OCI-LY7 (cell line): ENCODE measurements at regions not wholly inside any gene's neighbourhood (a gene's known extent, or its start where the extent isn't known, plus 50 kb on each side); places are given as distances from the start of the nearest gene placed in this dataset.

Source experiments
- EZH2phosphoT487 ChIP-seq: fragments of 200-600 bp; sonication (generic); IDR thresholded peaks from 2 replicates; pipeline ENCODE4 v1.6.1; 2018; ENCODE audit warnings: low read depth, borderline replicate concordance, mild to moderate bottlenecking, mixed run types, antibody characterized with exemption, low read length, moderate library complexity, mixed read lengths
- TF ChIP-seq, protein P1 (sequence below): fragments of 200-600 bp; sonication (generic); conservative IDR thresholded peaks from 2 replicates; pipeline ENCODE4 v1.5.1; 2014; ENCODE audit warnings: mild to moderate bottlenecking, antibody characterized with exemption, low read length, moderate library complexity, mixed read lengths

DNA sequence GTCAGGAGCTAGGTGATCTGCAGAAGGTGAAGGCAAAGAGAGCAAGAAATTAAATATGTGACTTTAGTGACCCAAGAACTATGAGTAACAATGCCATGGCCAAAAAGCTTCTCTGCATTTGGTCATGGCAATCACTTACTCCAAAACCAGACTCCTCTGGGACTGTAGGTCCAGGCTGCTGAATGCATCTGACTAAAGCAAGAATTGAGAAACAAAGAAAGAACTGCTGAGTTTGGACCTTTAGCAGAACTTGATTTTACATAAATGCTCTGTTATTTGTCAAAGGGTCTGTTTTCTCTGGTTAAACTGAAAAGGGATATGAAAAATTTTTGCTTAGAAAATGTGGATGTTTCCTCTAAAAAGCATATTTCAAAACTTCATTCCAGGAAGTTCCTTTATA is 1102.2 kb downstream of the IGSF11 start:
- TF ChIP-seq, protein P1, sequence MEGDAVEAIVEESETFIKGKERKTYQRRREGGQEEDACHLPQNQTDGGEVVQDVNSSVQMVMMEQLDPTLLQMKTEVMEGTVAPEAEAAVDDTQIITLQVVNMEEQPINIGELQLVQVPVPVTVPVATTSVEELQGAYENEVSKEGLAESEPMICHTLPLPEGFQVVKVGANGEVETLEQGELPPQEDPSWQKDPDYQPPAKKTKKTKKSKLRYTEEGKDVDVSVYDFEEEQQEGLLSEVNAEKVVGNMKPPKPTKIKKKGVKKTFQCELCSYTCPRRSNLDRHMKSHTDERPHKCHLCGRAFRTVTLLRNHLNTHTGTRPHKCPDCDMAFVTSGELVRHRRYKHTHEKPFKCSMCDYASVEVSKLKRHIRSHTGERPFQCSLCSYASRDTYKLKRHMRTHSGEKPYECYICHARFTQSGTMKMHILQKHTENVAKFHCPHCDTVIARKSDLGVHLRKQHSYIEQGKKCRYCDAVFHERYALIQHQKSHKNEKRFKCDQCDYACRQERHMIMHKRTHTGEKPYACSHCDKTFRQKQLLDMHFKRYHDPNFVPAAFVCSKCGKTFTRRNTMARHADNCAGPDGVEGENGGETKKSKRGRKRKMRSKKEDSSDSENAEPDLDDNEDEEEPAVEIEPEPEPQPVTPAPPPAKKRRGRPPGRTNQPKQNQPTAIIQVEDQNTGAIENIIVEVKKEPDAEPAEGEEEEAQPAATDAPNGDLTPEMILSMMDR = no peak
- TF ChIP-seq EZH2phosphoT487 = no peak
